ENCODE measurements at regions not wholly inside any gene's neighbourhood (a gene's known extent, or its start where the extent isn't known, plus 50 kb on each side); places are given as distances from the start of the nearest gene placed in this dataset.

GRCh38 chr5:120320626-120321025, 143.5 kb upstream of the PRR16 start:
- TF ChIP-seq CTCF (IDR thresholded peaks at IDR 0.05) = no peak
- TF ChIP-seq EZH2 (IDR thresholded peaks at IDR 0.05; ENCODE audit: borderline replicate concordance, insufficient read depth, low read depth, low read length, poor library complexity, severe bottlenecking) = no peak

All from B cell (primary cell).